SK-N-SH (cell line): ENCODE measurements at regions not wholly inside any gene's neighbourhood (a gene's known extent, or its start where the extent isn't known, plus 50 kb on each side); places are given as distances from the start of the nearest gene placed in this dataset.

Experiments
- CTCF ChIA-PET: fragments of 300-600, 350-600 bp; formaldehyde crosslinking; extraction: SDS; loops from one replicate; lab custom pipeline; 2021; lab: Yijun Ruan, JAX
- POLR2A ChIA-PET: fragments of 350-600 bp; sonication (Branson Sonifier 250); formaldehyde crosslinking; extraction: SDS; loops from one replicate; lab custom pipeline; 2020; ENCODE audit warnings: antibody characterized with exemption, inconsistent platforms; lab: Yijun Ruan, JAX
- DNase-seq: peaks from one replicate; pipeline ENCODE4 v3.0.0; 2012
- H2AFZ ChIP-seq: fragments of 200-600 bp; sonication (generic); 2 replicates; pipeline ENCODE4 v1.8.1; 2016; ENCODE audit warnings: antibody characterized with exemption, mild to moderate bottlenecking, low read depth
- H3F3A ChIP-seq: fragments of 200-600 bp; sonication (generic); replicated peaks from 2 replicates; pipeline ENCODE3; 2016; ENCODE audit warnings: antibody characterized with exemption, mild to moderate bottlenecking; ENCODE audit not compliant: insufficient read depth
- H3K27ac ChIP-seq, 2 experiments: fragments of 200-500 bp in 1 of 2; fragments of 200-600 bp in 1 of 2; sonication (Bioruptor generic) in 1 of 2; sonication (generic), shearing (Covaris generic) in 1 of 2; 2 replicates each; pipeline versions ENCODE4 v1.5.1 to v1.6.1; 2014 to 2016; ENCODE audit warnings: low read depth in 2 of 2, inconsistent platforms in 1 of 2, low read length in 1 of 2, mild to moderate bottlenecking in 1 of 2, mixed read lengths in 1 of 2
- H3K27me3 ChIP-seq: fragments of 200-600 bp; sonication (generic), shearing (Covaris generic); 2 replicates; pipeline ENCODE4 v1.6.1; 2016; ENCODE audit warnings: mixed run types; ENCODE audit not compliant: insufficient read depth
- H3K36me3 ChIP-seq, 2 experiments: fragments of 200-500 bp in 1 of 2; fragments of 200-600 bp in 1 of 2; sonication (Bioruptor generic) in 1 of 2; sonication (generic) in 1 of 2; replicated peaks in 1 of 2; 2 replicates each; pipeline versions ENCODE3 to v1.5.1; 2014 to 2016; ENCODE audit warnings: low read length in 1 of 2, mild to moderate bottlenecking in 1 of 2; ENCODE audit not compliant: insufficient read depth in 2 of 2, control insufficient read depth in 1 of 2
- H3K4me1 ChIP-seq, 2 experiments: fragments of 200-500 bp in 1 of 2; fragments of 200-600 bp in 1 of 2; sonication (Bioruptor generic) in 1 of 2; sonication (generic), shearing (Covaris generic) in 1 of 2; 2 replicates each; pipeline versions ENCODE4 v1.5.1 to v1.6.1; 2014 to 2016; ENCODE audit warnings: low read depth in 1 of 2, low read length in 1 of 2, mixed run types in 1 of 2; ENCODE audit not compliant: insufficient read depth in 2 of 2, control insufficient read depth in 1 of 2
- H3K4me2 ChIP-seq: fragments of 200-600 bp; sonication (generic), shearing (Covaris generic); 2 replicates; pipeline ENCODE4 v1.6.1; 2017; ENCODE audit warnings: mixed run types
- H3K4me3 ChIP-seq, 2 experiments: fragments of 200-500 bp in 1 of 2; fragments of 200-600 bp in 1 of 2; sonication (Bioruptor generic) in 1 of 2; sonication (generic), shearing (Covaris generic) in 1 of 2; 2 replicates each; pipeline versions ENCODE4 v1.5.1 to v1.8.1; 2014 to 2016; ENCODE audit warnings: low read depth in 2 of 2, inconsistent platforms in 1 of 2, low read length in 1 of 2, mild to moderate bottlenecking in 1 of 2, mixed read lengths in 1 of 2, moderate library complexity in 1 of 2
- H3K79me2 ChIP-seq: fragments of 200-600 bp; sonication (generic); 2 replicates; pipeline ENCODE4 v1.8.1; 2017; ENCODE audit warnings: mild to moderate bottlenecking; ENCODE audit not compliant: insufficient read depth
- H3K9ac ChIP-seq: fragments of 200-600 bp; sonication (generic); 2 replicates; pipeline ENCODE4 v1.6.1; 2017; ENCODE audit warnings: mixed run types
- H3K9me2 ChIP-seq: fragments of 200-600 bp; sonication (generic); 2 replicates; pipeline ENCODE4 v1.6.1; 2017; ENCODE audit warnings: mixed run types
- H3K9me3 ChIP-seq: fragments of 200-600 bp; sonication (generic); 2 replicates; pipeline ENCODE4 v1.6.1; 2017; ENCODE audit warnings: mixed run types, mild to moderate bottlenecking, moderate library complexity
- H4K20me1 ChIP-seq: fragments of 200-600 bp; sonication (generic); 2 replicates; pipeline ENCODE4 v1.6.1; 2017; ENCODE audit warnings: mild to moderate bottlenecking, mixed run types; ENCODE audit not compliant: insufficient read depth
- ELF1 ChIP-seq: IDR thresholded peaks from 2 replicates; pipeline ENCODE4 v1.4.0; 2012
- FOSL2 ChIP-seq: IDR thresholded peaks from 2 replicates; pipeline ENCODE4 v1.4.0; 2012; ENCODE audit warnings: low read depth, mild to moderate bottlenecking, moderate library complexity, borderline replicate concordance
- FOXJ3 ChIP-seq: sonication (generic); formaldehyde crosslinking; IDR thresholded peaks from 2 replicates; pipeline ENCODE4 v1.5.1; 2020; ENCODE audit warnings: mild to moderate bottlenecking, missing genetic modification reagents
- GABPA ChIP-seq: IDR thresholded peaks from 2 replicates; pipeline ENCODE4 v1.4.0; 2012; ENCODE audit warnings: low read depth, mild to moderate bottlenecking
- IRF3 ChIP-seq: fragments of 150-350 bp; IDR thresholded peaks from 2 replicates; pipeline ENCODE4 v1.6.1; 2016; ENCODE audit warnings: mild to moderate bottlenecking, low read depth, low read length
- JUND ChIP-seq: IDR thresholded peaks from 2 replicates; pipeline ENCODE4 v1.4.0; 2012
- MXI1 ChIP-seq: IDR thresholded peaks from 2 replicates; pipeline ENCODE4 v1.6.1; 2012; ENCODE audit warnings: mild to moderate bottlenecking, low read depth, low read length, improper control_type of control experiment
- PBX3 ChIP-seq: IDR thresholded peaks from 2 replicates; pipeline ENCODE4; 2012
- RAD21 ChIP-seq: IDR thresholded peaks from 2 replicates; pipeline ENCODE4 v1.6.1; 2012; ENCODE audit warnings: mild to moderate bottlenecking, low read length
- RCOR1 ChIP-seq: fragments of 150-350 bp; IDR thresholded peaks from 2 replicates; pipeline ENCODE4 v1.6.1; 2017; ENCODE audit warnings: antibody characterized with exemption, low read length
- REST ChIP-seq: IDR thresholded peaks from 2 replicates; pipeline ENCODE4 v1.6.1; 2012; ENCODE audit warnings: mild to moderate bottlenecking, low read depth, low read length, moderate library complexity
- RFX5 ChIP-seq: IDR thresholded peaks from 2 replicates; pipeline ENCODE4 v1.6.1; 2012; ENCODE audit warnings: mild to moderate bottlenecking, improper control_type of control experiment, low read length
- RXRA ChIP-seq: IDR thresholded peaks from 2 replicates; pipeline ENCODE4 v1.4.0; 2012; ENCODE audit warnings: low read depth, mild to moderate bottlenecking, borderline replicate concordance
- SIN3A ChIP-seq: IDR thresholded peaks from 2 replicates; pipeline ENCODE4 v1.6.1; 2012; ENCODE audit warnings: low read depth, mild to moderate bottlenecking, low read length, moderate library complexity, borderline replicate concordance
- SMC3 ChIP-seq: IDR thresholded peaks from 2 replicates; pipeline ENCODE4 v1.6.1; 2012; ENCODE audit warnings: low read depth, low read length, improper control_type of control experiment
- WGBS: methylation state at CpG from one replicate; pipeline ENCODE4 v1.1.6; 2017; ENCODE audit warnings: low lambda C conversion rate; 5-methylcytosine and 5-hydroxymethylcytosine counted together

- Histone ChIP-seq H3K4me1 (no peaks in the 10 kb centered on the region), H3K9me3 (no peaks in the 10 kb centered on the region), H3K9me2 (no peaks in the 10 kb centered on the region), H4K20me1 (no peaks in the 10 kb centered on the region), H3K4me2 (no peak overlapping the region), H3K4me3 (no peak overlapping the region), H3K27ac (no peak overlapping the region), H3K9ac (no peak overlapping the region), H3K79me2 (no peaks in the 10 kb centered on the region), H3K27me3 (peaks cover 10% of the 10 kb centered on the region; the same call in 1 of the 2 replicates), H3F3A (no peaks in the 10 kb centered on the region), H2AFZ (no peak overlapping the region), H3K36me3 (no peaks in the 10 kb centered on the region)
- WGBS = 56% methylated on average over 3 of the region's 3 CpGs
- ChIA-PET CTCF (interaction anchor here (1.1 to 1.4 kb wide), 2 partner anchors 11 to 130 kb away, joined by 3 to 5 read pairs; no protein-coding TSS in a partner anchor), POLR2A (no interaction called here)
- no peak for DNase-seq
- no peak for TF ChIP-seq RFX5
- TF ChIP-seq ELF1 = no peak
- no peak for TF ChIP-seq SMC3
- no peak for TF ChIP-seq MXI1
- TF ChIP-seq PBX3 = no peak
- TF ChIP-seq IRF3 = no peak
- no peak for TF ChIP-seq RXRA
- TF ChIP-seq FOXJ3 (CRISPR knock-in tag) = no peak
- TF ChIP-seq RCOR1 = no peak
- no peak for TF ChIP-seq FOSL2
Observed at GRCh38 chr7:35389636-35390035, 135.7 kb upstream of the TBX20 start.

- H3K9me2 ChIP-seq = no peaks in the 10 kb centered on the region
- H3K9ac ChIP-seq = no peak overlapping the region
- TF ChIP-seq SIN3A (no peak), GABPA (no peak), RAD21 (no peak), RCOR1 (no peak), REST (no peak), JUND (no peak)
- H3F3A ChIP-seq = no peaks in the 10 kb centered on the region
- H3K4me2 ChIP-seq = no peak overlapping the region
- no peaks in the 10 kb centered on the region for H3K36me3 ChIP-seq
- no peaks in the 10 kb centered on the region for H3K9me3 ChIP-seq
- H4K20me1 ChIP-seq = no peaks in the 10 kb centered on the region
- POLR2A ChIA-PET = no interaction called here
- H3K4me1 ChIP-seq = no peaks in the 10 kb centered on the region
- CTCF ChIA-PET = interaction anchor here (0.6 to 2.1 kb wide), 5 partner anchors 9 to 312 kb away, joined by 3 to 7 read pairs (median 3); no protein-coding TSS in a partner anchor
- no peak overlapping the region for H3K27ac ChIP-seq
- no peak for DNase-seq
- no peak overlapping the region for H2AFZ ChIP-seq
- no peak overlapping the region for H3K4me3 ChIP-seq
- no peaks in the 10 kb centered on the region for H3K79me2 ChIP-seq
- 70% methylated on average over 12 of the region's 12 CpGs for WGBS
- peaks cover 9% of the 10 kb centered on the region; the same call in 1 of the 2 replicates for H3K27me3 ChIP-seq
Observed at GRCh38 chr7:35386816-35387706, 133.2 kb upstream of the TBX20 start.
